ENCODE measurements at regions not wholly inside any gene's neighbourhood (a gene's known extent, or its start where the extent isn't known, plus 50 kb on each side); places are given as distances from the start of the nearest gene placed in this dataset.
A peak's percentile ranks its signal among the peaks of the same experiment; 100 is the strongest.

DNA sequence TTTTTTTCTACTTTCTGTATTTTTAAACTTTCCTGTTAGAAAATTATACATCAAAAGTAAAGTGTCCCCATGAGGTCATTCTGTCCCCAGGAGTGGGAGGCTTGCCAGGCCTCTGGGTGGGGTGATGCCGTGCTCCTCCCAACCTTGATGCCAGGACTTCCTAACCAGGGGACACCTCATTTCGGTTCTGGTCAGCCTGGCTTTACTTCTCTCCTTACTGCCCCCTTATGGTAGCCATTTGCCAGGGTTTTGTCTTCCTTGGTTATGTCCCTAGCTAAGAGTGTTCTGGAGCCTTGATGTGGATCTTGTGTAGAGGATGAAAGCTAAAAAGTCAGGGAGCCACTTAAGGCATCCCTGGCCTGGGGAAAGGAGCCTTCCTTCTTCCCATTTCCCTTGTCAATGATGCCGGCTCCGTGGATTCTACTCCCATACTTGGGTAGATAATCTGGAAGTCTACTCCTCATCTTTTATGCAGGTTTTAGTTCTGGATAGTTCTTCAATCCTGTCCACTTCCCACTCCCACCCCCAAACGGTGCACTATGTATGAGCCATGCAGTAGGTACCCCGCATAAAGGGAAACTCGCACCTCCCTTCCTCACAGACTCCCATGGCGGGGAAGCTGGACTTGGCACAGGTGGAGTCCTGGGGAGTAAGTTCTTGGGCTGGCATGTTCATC is 164.1 kb upstream of the SALL4 start:
- H3K4me3 Mint-ChIP-seq, result no peak overlapping the region
- no peaks in the 10 kb centered on the region for H3K27me3 Mint-ChIP-seq (ENCODE audit: low read depth)
- DNase-seq (ENCODE audit: low read depth, low spot score), result peak; percentile 52
- TF ChIP-seq, protein P1, sequence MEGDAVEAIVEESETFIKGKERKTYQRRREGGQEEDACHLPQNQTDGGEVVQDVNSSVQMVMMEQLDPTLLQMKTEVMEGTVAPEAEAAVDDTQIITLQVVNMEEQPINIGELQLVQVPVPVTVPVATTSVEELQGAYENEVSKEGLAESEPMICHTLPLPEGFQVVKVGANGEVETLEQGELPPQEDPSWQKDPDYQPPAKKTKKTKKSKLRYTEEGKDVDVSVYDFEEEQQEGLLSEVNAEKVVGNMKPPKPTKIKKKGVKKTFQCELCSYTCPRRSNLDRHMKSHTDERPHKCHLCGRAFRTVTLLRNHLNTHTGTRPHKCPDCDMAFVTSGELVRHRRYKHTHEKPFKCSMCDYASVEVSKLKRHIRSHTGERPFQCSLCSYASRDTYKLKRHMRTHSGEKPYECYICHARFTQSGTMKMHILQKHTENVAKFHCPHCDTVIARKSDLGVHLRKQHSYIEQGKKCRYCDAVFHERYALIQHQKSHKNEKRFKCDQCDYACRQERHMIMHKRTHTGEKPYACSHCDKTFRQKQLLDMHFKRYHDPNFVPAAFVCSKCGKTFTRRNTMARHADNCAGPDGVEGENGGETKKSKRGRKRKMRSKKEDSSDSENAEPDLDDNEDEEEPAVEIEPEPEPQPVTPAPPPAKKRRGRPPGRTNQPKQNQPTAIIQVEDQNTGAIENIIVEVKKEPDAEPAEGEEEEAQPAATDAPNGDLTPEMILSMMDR (conservative IDR thresholded peaks at IDR 0.05), result peak; percentile 61
- H3K36me3 Mint-ChIP-seq (ENCODE audit: low read depth), result no peaks in the 10 kb centered on the region
- H3K27ac Mint-ChIP-seq (ENCODE audit: unreplicated experiment), result no peak overlapping the region
- no peaks in the 10 kb centered on the region for H3K9me3 Mint-ChIP-seq
- peaks cover 26% of the 10 kb centered on the region for H3K4me1 Mint-ChIP-seq

DNA sequence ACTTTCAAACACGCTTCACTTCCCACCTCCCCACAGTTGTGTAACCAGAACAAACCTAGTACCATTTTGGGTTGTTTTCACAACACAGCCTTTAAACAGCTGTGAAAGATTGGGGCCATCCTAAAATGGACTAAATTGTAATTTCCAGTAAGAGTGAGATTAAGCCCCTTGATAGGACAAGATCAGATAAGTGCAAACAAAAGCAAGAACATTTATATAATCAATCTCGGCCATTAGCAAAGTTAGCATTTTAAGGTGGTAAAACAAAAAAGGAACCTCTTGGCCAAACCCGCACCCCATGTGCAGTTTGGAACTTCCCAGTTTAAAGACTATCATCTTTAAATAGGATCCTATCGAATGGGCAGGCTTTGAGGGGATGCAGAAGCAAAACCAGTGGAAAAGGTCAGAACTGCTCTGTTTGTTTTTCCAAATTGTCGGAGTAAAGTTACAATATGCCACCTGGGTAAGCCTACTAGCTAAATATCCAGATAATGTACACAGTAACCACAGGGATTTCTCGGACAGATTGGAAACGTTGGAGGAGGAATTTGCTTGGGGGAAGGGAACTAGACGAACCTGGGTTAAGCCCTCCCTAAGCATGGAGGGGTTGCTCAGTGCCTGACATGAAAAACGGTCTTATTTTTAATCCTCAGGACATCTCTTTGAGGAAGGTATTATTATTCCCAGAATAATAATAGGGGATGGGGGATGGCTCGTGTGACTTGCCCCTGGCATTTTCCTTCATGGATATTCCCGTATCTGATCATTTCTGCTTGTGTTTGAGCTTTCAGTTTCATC is 159.8 kb upstream of the SALL4 start:
- TF ChIP-seq, protein P1 (conservative IDR thresholded peaks at IDR 0.05), result no peak
- Mint-ChIP-seq H3K4me3 (no peak overlapping the region), H3K4me1 (peaks cover 59% of the 10 kb centered on the region), H3K27ac (ENCODE audit: unreplicated experiment) (peak overlapping the region; percentile 7), H3K9me3 (no peaks in the 10 kb centered on the region), H3K27me3 (ENCODE audit: low read depth) (no peaks in the 10 kb centered on the region), H3K36me3 (ENCODE audit: low read depth) (no peaks in the 10 kb centered on the region)
- no peak for DNase-seq (ENCODE audit: low read depth, low spot score)

DNA sequence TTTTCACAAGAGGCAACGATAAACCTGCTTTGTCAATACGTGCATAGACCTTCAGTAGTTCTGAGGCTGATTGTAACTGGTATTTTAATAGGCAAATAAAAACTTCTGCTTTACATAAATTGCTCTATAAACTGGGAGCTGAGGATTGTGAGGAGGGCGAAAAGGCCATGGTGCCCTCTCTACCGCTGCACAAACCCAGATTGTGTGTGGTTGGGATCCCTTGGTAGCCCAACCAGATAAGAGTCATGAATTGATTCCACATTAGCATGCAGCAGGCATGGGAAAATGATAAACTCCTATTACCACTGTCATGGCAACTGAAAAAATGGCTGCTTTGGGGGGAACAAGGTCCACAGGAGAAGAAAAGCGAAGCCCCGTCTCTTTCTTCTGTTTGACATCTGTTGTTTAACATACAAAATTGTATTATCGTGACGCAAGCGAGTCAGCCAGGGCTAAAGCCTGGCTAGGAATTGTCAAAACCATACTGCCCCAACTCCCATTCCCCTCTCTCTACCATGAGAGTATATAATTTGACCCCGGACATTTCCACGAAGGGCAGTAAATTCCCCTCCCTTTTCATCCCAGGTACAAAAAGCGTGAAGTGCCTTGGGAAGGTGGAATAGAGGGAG is 157.8 kb upstream of the SALL4 start:
- peaks cover 52% of the 10 kb centered on the region for H3K4me1 Mint-ChIP-seq

DNA sequence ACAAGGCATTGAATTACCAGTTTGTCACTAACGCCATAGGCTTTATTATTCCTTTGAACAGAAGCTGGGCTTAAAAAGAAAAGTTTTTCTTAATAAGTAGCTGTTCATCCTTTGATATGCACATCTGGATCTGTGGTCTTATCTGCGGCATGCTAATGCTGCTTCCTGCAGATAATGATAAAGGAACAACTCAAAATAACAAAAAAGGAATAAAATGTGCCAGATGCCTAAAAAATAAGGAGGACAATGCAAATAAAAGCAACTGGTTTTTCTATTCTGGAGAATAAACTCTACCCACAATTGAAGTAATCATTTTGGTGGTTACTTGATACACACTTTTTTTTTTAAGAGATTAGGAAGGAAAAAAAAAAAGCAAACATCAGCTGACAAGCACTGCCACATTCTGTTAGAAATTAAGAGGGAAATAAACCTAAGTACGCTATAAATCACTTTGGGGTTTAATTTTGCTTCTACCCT is 156.8 kb upstream of the SALL4 start:
- H3K27ac Mint-ChIP-seq (ENCODE audit: unreplicated experiment), result peak overlapping the region; percentile 95
- H3K4me1 Mint-ChIP-seq, result peaks cover 52% of the 10 kb centered on the region
- H3K36me3 Mint-ChIP-seq (ENCODE audit: low read depth), result no peaks in the 10 kb centered on the region
- TF ChIP-seq, protein P1 (conservative IDR thresholded peaks at IDR 0.05), result no peak
- no peaks in the 10 kb centered on the region for H3K27me3 Mint-ChIP-seq (ENCODE audit: low read depth)
- H3K4me3 Mint-ChIP-seq, result peak overlapping the region; percentile 58
- no peaks in the 10 kb centered on the region for H3K9me3 Mint-ChIP-seq
- DNase-seq (ENCODE audit: low read depth, low spot score), result no peak

More for the DNA sequence above, 157.8 kb upstream of the SALL4 start:
- Mint-ChIP-seq H3K27ac (ENCODE audit: unreplicated experiment) (peak overlapping the region; percentile 95), H3K9me3 (no peaks in the 10 kb centered on the region), H3K27me3 (ENCODE audit: low read depth) (no peaks in the 10 kb centered on the region), H3K36me3 (ENCODE audit: low read depth) (no peaks in the 10 kb centered on the region), H3K4me3 (peak overlapping the region; percentile 75)
- peak; percentile 17 for DNase-seq (ENCODE audit: low read depth, low spot score)
- TF ChIP-seq, protein P1 (conservative IDR thresholded peaks at IDR 0.05), result no peak

All from neural crest cell (in vitro differentiated cells).